ENCODE measurements at regions not wholly inside any gene's neighbourhood (a gene's known extent, or its start where the extent isn't known, plus 50 kb on each side); places are given as distances from the start of the nearest gene placed in this dataset.
"Not testable (repeated sequence)": the region's sequence is repeated elsewhere in the genome, so short reads cannot be mapped to it uniquely, and the experiment has no call there.

GRCh38 chr9:1878811-1879210 is 136.3 kb upstream of the SMARCA2 start:
- no peak for ATAC-seq (replicated peaks; ENCODE audit: extremely low read depth, poor library complexity, severe bottlenecking)

GRCh38 chr9:1879501-1879900 is 135.6 kb upstream of the SMARCA2 start:
- ATAC-seq (replicated peaks; ENCODE audit: extremely low read depth, poor library complexity, severe bottlenecking), result no peak
- DNase-seq (ENCODE audit: low spot score in 2 of 2), result no peak
- Mint-ChIP-seq H3K27ac (ENCODE audit: low read depth) (no peak overlapping the region), H3K4me1 (peaks cover 8% of the 10 kb centered on the region), H3K9me3 (no peaks in the 10 kb centered on the region), H3K27me3 (peaks cover 9% of the 10 kb centered on the region), H3K4me3 (no peak overlapping the region), H3K36me3 (ENCODE audit: insufficient read depth) (no peaks in the 10 kb centered on the region)

More at GRCh38 chr9:1878811-1879210, 136.3 kb upstream of the SMARCA2 start:
- Mint-ChIP-seq H3K36me3 (ENCODE audit: insufficient read depth) (no peaks in the 10 kb centered on the region), H3K4me1 (peaks cover 8% of the 10 kb centered on the region), H3K9me3 (no peaks in the 10 kb centered on the region), H3K4me3 (no peak overlapping the region), H3K27ac (ENCODE audit: low read depth) (no peak overlapping the region), H3K27me3 (peaks cover 14% of the 10 kb centered on the region)
- no peak for DNase-seq (ENCODE audit: low spot score in 2 of 2)

GRCh38 chr9:1880038-1880565 is 135.0 kb upstream of the SMARCA2 start:
- Mint-ChIP-seq H3K36me3 (ENCODE audit: insufficient read depth) (no peaks in the 10 kb centered on the region), H3K4me1 (peaks cover 8% of the 10 kb centered on the region), H3K27me3 (peaks cover 9% of the 10 kb centered on the region), H3K27ac (ENCODE audit: low read depth) (no peak overlapping the region), H3K9me3 (no peaks in the 10 kb centered on the region), H3K4me3 (no peak overlapping the region)
- ATAC-seq (replicated peaks; ENCODE audit: extremely low read depth, poor library complexity, severe bottlenecking) (no peak), DNase-seq (ENCODE audit: low spot score in 2 of 2) (no peak)

GRCh38 chr9:1881708-1882295 is 133.3 kb upstream of the SMARCA2 start:
- Mint-ChIP-seq H3K36me3 (ENCODE audit: insufficient read depth) (no peaks in the 10 kb centered on the region), H3K27me3 (peaks cover 9% of the 10 kb centered on the region), H3K4me3 (no peak overlapping the region), H3K9me3 (no peaks in the 10 kb centered on the region), H3K4me1 (no peaks in the 10 kb centered on the region), H3K27ac (ENCODE audit: low read depth) (no peak overlapping the region)
- ATAC-seq (replicated peaks; ENCODE audit: extremely low read depth, poor library complexity, severe bottlenecking), result no peak
- no peak for DNase-seq (ENCODE audit: low spot score in 2 of 2)

GRCh38 chr9:1882711-1883403 is 132.3 kb upstream of the SMARCA2 start:
- Mint-ChIP-seq H3K9me3 (no peaks in the 10 kb centered on the region), H3K4me1 (no peaks in the 10 kb centered on the region), H3K27ac (ENCODE audit: low read depth) (no peak overlapping the region), H3K36me3 (ENCODE audit: insufficient read depth) (no peaks in the 10 kb centered on the region), H3K4me3 (no peak overlapping the region), H3K27me3 (peaks cover under 1% of the 10 kb centered on the region)
- no peak for ATAC-seq (replicated peaks; ENCODE audit: extremely low read depth, poor library complexity, severe bottlenecking)
- no peak for DNase-seq (ENCODE audit: low spot score in 2 of 2)

- Mint-ChIP-seq H3K27ac (ENCODE audit: low read depth) (no peak overlapping the region), H3K36me3 (ENCODE audit: insufficient read depth) (no peaks in the 10 kb centered on the region), H3K4me1 (no peaks in the 10 kb centered on the region), H3K4me3 (no peak overlapping the region), H3K9me3 (no peaks in the 10 kb centered on the region), H3K27me3 (no peaks in the 10 kb centered on the region)
- no peak for DNase-seq (ENCODE audit: low spot score in 2 of 2)
- ATAC-seq (replicated peaks; ENCODE audit: extremely low read depth, poor library complexity, severe bottlenecking), result no peak
These were observed 124.9 kb upstream of the SMARCA2 start for GRCh38 chr9:1890201-1890600.

GRCh38 chr9:1890816-1891215 is 124.3 kb upstream of the SMARCA2 start:
- DNase-seq (ENCODE audit: low spot score in 2 of 2) (no peak), ATAC-seq (replicated peaks; ENCODE audit: extremely low read depth, poor library complexity, severe bottlenecking) (no peak)
- Mint-ChIP-seq H3K4me1 (no peaks in the 10 kb centered on the region), H3K27ac (ENCODE audit: low read depth) (no peak overlapping the region), H3K4me3 (no peak overlapping the region), H3K9me3 (no peaks in the 10 kb centered on the region), H3K27me3 (no peaks in the 10 kb centered on the region), H3K36me3 (ENCODE audit: insufficient read depth) (no peaks in the 10 kb centered on the region)

GRCh38 chr9:1903080-1903704 is 112.0 kb upstream of the SMARCA2 start:
- not testable (repeated sequence) for H3K4me1 Mint-ChIP-seq; H3K36me3 Mint-ChIP-seq (ENCODE audit: insufficient read depth); H3K4me3 Mint-ChIP-seq; DNase-seq (ENCODE audit: low spot score in 2 of 2); H3K27ac Mint-ChIP-seq (ENCODE audit: low read depth); ATAC-seq (replicated peaks; ENCODE audit: extremely low read depth, poor library complexity, severe bottlenecking); H3K27me3 Mint-ChIP-seq
- peaks cover 22% of the 10 kb centered on the region for H3K9me3 Mint-ChIP-seq

- H3K36me3 Mint-ChIP-seq (ENCODE audit: insufficient read depth), result no peaks in the 10 kb centered on the region
- no peaks in the 10 kb centered on the region for H3K27me3 Mint-ChIP-seq
- no peak overlapping the region for H3K27ac Mint-ChIP-seq (ENCODE audit: low read depth)
- H3K9me3 Mint-ChIP-seq, result peaks cover 14% of the 10 kb centered on the region
- ATAC-seq (replicated peaks; ENCODE audit: extremely low read depth, poor library complexity, severe bottlenecking) (no peak), DNase-seq (ENCODE audit: low spot score in 2 of 2) (no peak)
- no peak overlapping the region for H3K4me3 Mint-ChIP-seq
- H3K4me1 Mint-ChIP-seq, result no peaks in the 10 kb centered on the region
These were observed 107.7 kb upstream of the SMARCA2 start for GRCh38 chr9:1907465-1907864.

- H3K27ac Mint-ChIP-seq (ENCODE audit: low read depth), result no peak overlapping the region
- DNase-seq (ENCODE audit: low spot score in 2 of 2) (no peak), ATAC-seq (replicated peaks; ENCODE audit: extremely low read depth, poor library complexity, severe bottlenecking) (no peak)
- no peaks in the 10 kb centered on the region for H3K36me3 Mint-ChIP-seq (ENCODE audit: insufficient read depth)
- H3K4me1 Mint-ChIP-seq, result no peaks in the 10 kb centered on the region
- no peaks in the 10 kb centered on the region for H3K27me3 Mint-ChIP-seq
- no peak overlapping the region for H3K4me3 Mint-ChIP-seq
- no peaks in the 10 kb centered on the region for H3K9me3 Mint-ChIP-seq
These were observed 105.8 kb upstream of the SMARCA2 start for GRCh38 chr9:1909322-1909721.

- H3K4me3 Mint-ChIP-seq, result no peak overlapping the region
- H3K4me1 Mint-ChIP-seq, result no peaks in the 10 kb centered on the region
- ATAC-seq (replicated peaks; ENCODE audit: extremely low read depth, poor library complexity, severe bottlenecking) (no peak), DNase-seq (ENCODE audit: low spot score in 2 of 2) (no peak)
- H3K27ac Mint-ChIP-seq (ENCODE audit: low read depth), result no peak overlapping the region
- H3K27me3 Mint-ChIP-seq, result no peaks in the 10 kb centered on the region
- no peaks in the 10 kb centered on the region for H3K9me3 Mint-ChIP-seq
- H3K36me3 Mint-ChIP-seq (ENCODE audit: insufficient read depth), result no peaks in the 10 kb centered on the region
These were observed 104.8 kb upstream of the SMARCA2 start for GRCh38 chr9:1910269-1910811.

- Mint-ChIP-seq H3K36me3 (ENCODE audit: insufficient read depth) (no peaks in the 10 kb centered on the region), H3K27me3 (no peaks in the 10 kb centered on the region), H3K9me3 (no peaks in the 10 kb centered on the region), H3K4me1 (no peaks in the 10 kb centered on the region), H3K27ac (ENCODE audit: low read depth) (no peak overlapping the region), H3K4me3 (no peak overlapping the region)
- ATAC-seq (replicated peaks; ENCODE audit: extremely low read depth, poor library complexity, severe bottlenecking) (no peak), DNase-seq (ENCODE audit: low spot score in 2 of 2) (no peak)
These were observed 101.4 kb upstream of the SMARCA2 start for GRCh38 chr9:1913631-1914330.
